IPS-NIHi7 (cell line): ENCODE measurements at regions not wholly inside any gene's neighbourhood (a gene's known extent, or its start where the extent isn't known, plus 50 kb on each side); places are given as distances from the start of the nearest gene placed in this dataset.
"Not testable (repeated sequence)": the region's sequence is repeated elsewhere in the genome, so short reads cannot be mapped to it uniquely, and the experiment has no call there.

ENCODE experiments used
- DNase-seq: peaks from one replicate; pipeline ENCODE4 v3.0.0; 2012; ENCODE audit warnings: mixed read lengths; ENCODE audit errors: extremely low spot score

DNA sequence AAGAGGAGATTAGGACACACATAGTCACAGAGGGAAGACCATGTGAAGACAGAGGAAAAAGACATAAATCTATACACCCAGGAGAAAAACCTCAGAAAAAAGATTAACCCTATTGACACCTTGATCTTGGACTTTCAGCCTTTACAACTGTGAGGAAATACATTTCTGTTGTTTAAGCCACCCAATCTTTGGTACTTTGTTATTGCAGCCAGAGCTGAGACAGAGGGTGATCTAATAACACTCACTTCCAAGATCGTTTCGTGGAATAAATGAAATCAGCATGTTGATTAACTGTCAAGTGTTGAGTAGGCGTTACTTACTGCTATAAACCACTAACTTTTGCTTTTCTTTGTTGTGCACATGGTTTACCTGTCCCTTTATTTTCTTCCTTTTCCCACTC, 361.2 kb upstream of the RIOK2 start:
- no peak for DNase-seq

DNA sequence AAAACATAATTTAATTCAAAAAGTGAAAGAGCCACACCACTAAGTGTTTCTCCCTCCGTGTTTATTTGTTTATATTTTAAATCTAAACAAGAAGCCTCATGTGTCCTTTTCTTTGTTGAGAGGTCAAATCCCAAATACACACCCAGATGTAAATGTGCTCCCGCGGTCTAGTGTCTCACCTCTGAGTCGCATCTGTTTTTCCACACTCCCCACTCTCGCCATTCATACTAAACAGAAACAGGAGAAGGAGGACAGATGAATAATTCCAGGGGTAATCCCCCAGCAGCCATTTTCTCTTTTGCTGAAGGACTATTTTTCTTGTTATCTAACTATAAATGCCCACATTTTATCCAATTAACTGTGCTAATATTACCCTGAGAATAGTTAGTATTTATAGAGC, 361.6 kb upstream of the RIOK2 start:
- DNase-seq: no peak

DNA sequence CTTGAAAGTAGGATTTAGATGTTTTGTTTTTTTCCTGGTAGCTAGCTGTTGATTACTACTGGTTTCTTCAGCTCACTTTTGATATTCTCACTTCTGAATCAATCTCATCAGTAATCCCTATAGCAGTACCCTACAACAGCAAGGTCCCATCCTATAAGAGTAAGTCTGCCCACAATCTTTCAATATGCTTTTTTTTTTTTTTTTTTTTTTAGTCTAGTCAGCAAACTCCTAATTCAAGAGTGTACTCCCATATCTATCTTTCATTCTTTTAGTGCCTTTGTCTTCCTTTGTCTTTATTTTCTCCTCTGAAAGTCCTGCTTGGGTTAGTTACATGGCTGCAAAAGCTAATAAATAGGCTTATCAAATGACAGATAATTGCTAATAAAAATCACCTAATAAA, 362.4 kb upstream of the RIOK2 start:
- DNase-seq: no peak

DNA sequence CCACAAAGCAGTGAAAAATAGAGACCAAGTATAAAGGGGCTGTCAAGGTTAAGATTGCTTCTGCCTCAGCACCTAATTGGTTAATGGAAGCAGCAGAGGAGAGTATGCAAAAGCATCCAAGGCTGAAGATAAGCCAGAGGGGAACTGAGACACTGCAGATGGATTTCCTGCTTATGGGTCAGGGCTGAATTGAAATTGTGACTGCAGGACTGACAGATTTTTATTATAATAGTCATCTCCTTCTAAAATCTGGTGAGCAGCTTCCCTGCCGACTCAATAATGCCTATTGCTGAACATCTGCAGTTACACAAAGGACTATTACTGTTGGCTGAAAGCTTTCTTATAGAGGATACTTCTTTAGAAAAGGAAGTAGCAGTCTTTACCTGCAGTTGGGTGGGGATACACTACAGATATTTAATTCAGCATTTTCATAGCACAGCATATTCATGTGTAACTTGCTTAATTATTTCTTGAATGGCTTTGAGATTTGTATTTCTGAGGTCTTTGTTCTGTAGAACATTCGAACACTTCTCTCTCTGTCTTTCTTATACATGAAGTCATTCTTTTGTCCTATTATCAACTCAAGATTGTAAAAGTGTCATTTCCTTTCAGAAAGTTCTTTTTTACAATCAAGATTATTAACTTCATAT, 363.0 kb upstream of the RIOK2 start:
- no peak for DNase-seq

DNA sequence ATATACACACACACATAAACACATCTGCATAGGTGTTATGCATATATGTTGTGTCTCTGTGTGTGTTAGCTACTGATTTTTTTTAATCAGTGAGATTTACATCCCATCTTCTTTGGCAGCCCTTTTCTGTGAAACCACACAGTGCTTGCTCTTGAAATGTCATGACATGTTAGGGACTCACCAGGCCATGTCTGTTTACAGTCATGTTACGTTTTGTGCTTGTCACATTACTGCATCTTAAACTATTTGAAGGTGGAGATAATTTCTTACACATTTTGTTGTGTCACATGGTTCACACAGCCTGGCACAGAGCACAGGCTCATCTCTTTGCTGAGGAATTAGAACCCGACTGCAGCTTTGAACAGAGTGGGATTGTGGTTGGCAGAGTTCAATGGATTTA, 364.4 kb upstream of the RIOK2 start:
- no peak for DNase-seq

DNA sequence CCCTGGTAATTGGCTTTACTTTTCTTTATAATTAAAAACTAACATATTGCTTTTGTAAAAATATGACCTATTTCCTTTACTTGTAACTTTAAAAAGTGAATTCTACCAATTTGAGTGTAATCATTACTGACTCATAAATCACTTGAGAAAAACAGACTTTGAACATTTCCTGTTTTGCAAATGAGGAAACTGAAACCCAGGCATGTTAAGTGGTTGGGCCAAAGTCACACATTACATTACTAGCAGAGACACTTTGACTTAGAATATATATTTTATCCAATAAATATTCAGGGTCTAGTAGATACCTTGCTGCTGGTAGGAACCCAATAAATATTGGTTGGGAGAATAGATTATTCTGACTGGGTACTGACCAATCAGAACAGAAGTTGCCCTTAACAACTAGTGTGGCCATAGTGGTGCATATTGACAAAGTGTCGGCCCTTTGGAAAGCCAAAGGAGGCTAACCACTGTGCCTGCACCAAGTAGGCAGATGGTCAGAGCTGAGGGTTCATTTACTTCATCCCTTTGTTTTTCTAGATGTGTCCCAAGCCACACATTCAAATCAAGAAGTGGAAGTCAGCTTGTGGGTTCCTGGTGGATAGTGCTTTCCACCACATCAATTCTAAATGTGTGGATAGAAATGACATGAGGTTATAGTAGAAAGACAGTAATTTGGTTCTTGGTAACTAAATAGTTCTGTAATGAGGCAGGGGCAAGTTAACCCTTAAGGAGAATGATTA, 365.1 kb upstream of the RIOK2 start:
- DNase-seq: no peak

DNA sequence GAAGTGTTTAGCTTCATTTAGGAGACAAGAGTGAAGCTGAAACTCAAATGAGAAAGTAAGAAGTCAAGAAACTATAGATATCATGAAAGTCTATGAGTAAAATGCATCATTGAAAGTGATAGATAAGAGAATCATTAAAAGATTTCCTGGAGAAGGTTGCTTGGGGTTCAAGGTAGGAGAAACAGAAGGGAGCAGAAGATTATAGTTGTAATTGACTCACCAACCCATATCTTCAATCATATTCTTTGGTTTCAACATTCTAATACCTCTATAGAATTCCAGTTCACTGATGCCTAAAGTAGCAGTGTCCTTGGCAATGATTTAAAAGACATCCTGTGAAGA, 365.7 kb upstream of the RIOK2 start:
- DNase-seq: no peak

DNA sequence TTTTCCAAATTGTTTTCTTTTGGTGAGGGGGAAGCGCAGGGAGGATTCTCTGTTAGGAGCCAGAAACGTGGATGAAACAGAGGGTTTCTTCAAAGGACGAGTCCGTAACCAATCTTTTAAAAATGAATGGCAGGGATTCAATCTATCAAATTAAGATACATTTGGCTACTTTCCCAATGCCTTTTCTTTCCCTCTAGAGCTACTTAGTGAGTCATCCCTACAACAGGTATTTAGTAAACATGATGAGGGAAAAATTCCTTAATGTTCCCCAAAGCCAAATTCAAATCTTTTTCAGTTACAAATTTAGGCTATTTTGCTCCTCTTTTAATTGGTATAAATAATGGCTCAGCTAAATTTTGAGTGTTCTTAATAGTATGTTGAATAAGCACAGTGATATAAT, 366.4 kb upstream of the RIOK2 start:
- no peak for DNase-seq

DNA sequence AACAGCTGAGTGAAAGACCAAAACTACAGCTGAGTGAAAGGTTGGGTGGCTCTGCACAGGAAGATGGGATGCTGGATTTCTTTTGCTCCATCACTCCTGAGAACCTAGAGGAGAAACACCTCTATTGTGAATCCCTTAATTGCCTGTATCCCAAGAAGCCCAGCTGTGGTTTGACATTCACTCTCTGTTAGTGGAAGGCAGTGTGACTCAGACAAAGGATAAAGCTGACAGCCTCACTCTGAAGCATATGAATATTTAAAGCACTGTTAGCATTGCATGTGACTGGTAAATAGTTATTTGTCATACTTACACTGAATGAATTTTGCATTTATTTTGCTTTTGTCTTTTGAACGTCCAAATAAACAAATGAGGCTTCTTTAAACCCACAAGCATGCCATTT, 367.1 kb upstream of the RIOK2 start:
- peak; percentile 14 for DNase-seq

DNA sequence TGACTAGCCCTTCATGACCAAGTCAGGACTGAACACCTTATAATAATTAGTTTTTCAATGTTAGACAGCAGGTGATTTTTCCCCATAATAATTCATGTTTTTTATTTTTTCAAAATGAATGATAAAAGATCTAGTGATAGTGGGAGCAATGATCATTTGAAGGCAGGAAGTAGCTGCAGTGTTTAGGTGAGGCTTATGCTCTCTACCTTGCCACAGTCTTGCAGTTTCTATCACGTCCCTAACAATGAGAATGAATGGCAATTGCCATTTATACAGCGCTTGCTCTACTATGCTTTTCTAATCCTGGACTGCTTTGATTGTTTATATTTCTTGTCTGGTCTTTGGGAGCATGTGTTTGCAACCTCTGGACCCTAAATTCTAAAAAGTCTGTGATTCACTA, 367.8 kb upstream of the RIOK2 start:
- DNase-seq: no peak

DNA sequence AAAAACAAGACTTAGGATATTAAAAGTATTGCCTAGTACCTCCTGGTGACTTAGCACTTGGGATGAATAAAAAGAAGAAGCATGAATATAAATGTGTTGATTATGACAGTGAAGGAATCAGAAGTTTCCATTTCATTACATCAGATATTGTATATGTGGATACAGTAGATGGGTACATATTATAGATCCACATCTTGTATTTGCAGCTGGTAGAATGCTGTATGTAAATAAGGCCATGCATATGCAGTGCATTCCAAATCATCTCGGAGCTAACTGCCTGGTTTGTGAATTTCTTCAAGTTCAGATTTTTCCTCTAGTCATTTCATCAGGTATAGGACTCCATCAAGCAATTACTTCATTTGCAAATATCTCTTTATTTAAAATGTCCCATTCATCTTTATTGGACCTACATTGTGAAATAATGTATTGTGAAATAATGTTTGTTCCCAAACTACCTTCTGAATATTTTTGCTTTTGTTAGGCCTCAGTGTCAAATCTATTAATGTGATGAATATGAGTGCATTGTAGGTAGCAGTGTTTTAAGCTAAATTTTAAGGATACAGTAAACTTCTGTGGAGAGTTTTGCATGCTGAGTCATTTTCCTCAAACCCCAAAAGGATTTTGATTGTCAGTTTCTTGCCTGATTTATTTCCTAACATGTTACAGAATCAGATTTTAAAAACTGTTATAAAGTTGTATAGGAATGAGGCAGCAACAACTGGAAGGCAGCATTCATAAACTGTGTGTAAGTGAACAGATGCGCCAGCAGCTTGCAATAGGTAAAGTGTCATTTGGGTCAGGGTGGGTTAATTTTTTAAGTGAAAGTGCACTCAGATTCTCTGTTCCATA, 370.8 kb upstream of the RIOK2 start:
- DNase-seq: no peak

DNA sequence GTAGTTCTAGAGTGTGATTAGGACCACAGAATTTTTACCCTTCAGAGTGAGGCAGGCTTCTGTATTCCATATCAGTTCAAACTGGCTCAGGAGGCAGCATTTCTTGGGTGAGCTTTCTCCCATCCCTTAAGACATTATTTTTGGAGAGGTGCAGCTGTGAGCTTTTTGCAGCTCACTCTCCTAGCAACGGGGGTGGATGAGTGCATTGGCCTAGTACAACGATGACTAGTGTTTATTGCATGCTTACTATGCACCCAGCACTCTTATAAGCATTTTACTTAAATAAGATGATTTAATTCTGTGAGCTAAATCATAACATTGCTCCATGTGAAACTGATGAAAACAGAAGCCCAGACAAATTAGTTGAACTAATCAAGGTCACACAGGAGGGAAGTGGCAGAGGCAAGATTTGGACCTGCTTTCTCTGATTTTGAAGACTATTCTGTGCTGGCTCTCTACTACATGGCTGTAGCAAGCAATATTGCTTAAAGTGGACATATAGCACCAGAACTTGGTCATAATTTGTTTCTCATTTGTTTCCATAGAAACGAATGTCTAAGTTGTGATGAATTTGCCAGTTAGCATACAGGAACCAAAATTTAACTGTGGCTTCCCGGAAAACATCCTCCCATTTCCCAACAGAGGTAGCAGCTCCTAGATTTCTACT, 372.1 kb upstream of the RIOK2 start:
- no peak for DNase-seq

DNA sequence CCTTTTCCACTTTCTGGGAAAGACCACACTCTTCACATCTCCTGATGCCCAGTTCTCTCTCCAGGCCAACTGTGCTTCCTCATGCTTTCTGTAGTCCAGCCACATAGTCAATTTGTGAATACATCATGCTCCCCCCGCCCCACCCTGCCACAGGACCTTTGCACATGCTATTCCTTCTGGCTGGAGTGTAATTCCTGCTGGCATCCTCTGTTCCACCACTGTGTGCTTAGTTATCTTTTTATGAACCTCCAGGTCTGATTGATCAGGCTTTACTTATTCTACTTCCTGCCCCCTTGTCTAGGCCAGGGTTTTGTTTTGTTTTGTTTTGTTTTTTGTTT, 372.6 kb upstream of the RIOK2 start:
- DNase-seq: no peak

DNA sequence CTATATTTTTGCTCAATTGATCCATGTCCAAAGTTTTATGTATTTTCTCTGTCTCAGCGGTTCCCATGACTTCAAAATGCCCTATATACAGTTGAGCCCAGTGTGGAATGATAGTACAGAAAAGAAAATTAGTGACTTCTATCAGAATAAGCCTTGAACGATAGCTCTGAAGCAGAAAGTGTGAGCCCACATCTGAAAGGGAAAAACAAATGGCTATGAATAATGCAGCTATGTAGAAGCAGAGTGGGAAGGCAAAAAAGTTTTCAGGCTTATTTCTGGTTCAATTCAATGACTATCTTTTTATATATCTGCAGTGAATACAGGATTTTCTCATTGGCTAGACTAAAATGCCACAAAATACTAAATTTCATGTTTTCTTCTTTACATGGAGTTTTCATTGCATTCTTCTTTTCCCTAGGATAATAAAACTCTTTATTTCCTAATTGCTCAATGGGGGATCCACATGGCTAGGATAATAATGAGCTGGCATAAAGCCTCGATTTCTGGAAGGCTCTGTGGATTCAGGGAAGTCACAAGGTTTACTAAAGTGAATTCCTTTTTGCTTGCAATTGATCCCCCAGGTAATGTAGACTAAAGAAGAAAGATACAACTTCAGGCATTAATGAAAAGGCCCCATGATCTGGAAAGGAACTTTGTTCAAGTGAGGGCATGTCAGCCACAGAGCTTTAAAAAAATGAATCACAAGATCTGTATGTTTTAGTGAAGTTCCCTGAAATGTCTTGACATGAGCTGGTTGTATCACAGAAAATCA, 377.0 kb upstream of the RIOK2 start:
- DNase-seq: no peak

DNA sequence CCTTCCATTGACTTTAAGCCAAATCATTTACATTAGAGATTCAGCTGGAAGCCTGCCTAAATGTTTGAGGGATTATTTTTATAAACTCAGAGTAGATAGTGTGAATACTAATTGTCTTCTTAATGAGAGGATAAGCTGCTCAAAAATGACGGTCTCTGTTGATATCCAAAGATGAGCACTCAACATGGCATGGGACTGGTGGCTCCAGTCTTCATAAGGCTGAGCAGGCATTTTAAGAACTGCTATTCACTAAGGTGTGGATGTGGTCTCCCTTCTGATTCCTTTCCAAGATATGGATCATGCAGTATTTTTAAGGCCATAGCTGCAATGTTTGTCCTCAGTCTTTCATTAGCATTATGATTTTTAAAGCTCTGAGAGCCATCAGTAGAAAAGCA, 377.5 kb upstream of the RIOK2 start:
- DNase-seq: no peak

DNA sequence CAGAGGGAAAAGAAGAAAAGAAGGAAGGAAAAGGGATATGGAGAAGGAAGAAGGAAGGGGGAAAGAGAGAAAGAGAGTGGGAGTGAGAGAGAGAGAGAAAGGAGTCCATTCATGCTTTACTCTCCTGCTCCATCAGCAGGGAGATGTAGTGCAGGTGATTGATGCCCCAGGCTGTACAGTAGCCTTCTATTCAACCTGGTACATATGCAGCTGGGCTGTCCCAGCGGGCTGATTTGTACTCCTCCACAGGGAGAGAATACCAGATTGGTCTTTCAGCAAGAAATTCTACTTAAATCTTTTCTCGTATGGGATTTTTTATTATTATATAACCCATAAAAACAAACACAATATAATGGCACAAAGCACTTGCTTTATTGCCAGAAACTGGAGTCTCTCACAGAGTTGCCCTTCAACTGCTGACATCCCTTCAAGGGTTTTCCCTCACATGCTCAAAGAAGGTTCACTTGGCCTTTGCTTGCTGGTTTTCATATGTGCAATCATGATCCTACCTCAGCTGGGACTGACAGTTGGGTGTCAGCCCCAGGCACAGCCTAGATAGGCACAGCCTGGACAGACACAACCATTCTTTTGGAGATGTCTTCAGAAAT, 380.1 kb upstream of the RIOK2 start:
- no peak for DNase-seq

DNA sequence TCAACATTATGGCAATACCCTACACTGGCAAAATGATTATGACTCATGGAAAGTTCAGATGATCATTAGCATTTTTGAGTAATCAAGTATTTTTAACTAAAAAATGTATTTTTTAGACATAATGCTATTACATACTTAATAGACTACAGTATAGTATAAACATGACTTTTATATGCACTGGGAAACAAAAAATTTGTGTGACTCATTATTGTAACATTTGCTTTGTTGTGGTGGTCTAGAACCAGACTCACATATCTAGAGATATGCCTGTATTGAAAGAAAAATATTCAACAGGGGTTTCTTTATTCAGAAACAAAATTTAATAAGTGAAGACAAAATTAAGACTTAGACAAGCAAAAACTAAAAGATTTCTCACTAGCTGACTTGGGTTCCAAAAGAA, 385.3 kb upstream of the RIOK2 start:
- DNase-seq: no peak

DNA sequence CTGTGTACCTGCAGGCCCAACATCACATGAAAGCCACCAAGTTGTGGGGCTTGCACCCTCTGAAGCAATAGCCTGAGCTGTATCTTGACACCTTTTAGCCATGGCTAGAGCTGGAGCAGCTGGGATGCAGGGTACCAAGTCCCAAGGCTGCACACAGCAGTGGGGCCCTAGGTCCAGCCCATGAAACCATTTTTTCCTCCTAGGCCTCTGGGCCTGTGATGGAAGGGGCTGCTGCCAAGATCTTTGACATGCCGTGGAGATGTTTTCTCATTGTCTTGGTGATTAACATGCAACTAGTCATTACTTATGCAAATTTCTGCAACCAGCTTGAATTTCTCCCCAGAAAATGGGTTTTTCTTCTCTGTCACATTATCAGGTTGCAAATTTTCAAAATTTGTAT, 387.2 kb upstream of the RIOK2 start:
- DNase-seq: no peak

DNA sequence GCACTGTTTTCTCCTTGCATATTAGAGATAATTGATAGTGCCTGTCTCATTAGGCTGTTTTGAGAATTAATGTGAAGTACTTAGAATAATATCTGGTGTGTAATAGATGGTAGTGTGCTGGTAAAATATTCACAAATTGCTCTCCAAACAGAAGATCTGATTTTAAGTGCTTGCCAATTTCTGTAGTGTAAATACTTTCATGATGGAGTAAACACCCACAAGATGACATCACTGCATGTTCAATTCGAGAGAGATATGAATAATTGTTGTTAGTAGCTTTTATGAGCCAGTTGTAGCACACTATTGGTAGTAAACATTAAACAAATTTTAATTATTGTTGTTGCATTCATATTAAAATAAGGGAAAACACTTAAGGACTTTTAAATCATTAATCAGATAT, 392.3 kb upstream of the RIOK2 start:
- DNase-seq: no peak

DNA sequence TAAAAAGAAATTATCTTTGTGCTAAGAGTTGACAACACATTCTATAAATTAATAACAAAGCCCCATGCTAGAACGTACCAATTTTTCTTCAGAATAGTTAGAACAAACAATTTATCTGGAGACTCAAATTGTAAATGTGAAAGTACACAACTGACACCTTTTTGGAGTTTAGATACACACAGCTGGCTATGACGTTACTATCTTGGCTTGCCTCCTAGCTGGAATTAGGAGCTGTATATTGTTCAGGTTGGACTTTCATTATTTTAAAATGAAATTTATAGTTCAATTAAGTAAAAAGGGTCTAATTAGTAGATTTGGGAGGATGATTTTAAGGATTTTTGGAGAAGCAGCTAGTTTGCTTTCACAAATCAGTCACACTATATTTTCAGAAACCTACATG, 393.9 kb upstream of the RIOK2 start:
- DNase-seq: no peak

DNA sequence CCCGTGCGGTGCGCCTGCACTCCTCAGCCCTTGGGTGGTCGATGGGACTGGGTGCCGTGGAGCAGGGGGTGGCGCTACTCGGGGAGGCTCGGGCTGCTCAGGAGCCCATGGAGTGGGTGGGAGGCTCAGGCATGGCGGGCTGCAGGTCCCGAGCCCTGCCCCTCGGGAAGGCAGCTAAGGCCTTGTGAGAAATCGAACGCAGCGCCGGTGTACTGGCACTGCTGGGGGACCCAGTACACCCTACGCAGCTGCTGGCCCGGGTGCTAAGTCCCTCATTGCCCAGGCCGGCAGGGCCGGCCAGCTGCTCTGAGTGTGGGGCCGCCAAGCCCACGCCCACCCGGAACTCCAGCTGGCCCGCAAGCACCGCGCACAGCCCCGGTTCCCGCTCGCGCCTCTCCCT, 396.9 kb upstream of the RIOK2 start:
- not testable (repeated sequence) for DNase-seq
